GM18505 (cell line): ENCODE measurements at regions not wholly inside any gene's neighbourhood (a gene's known extent, or its start where the extent isn't known, plus 50 kb on each side); places are given as distances from the start of the nearest gene placed in this dataset.

ENCODE experiments used
- ATAC-seq: cut with Tn5 transposase; IDR thresholded peaks from one replicate; pipeline ENCODE4 v1.9.1; 2021; ENCODE audit not compliant: unreplicated experiment
- POLR2A ChIP-seq: IDR thresholded peaks from 4 replicates; pipeline ENCODE4 v1.6.1; 2011; ENCODE audit warnings: borderline replicate concordance; ENCODE audit not compliant: insufficient read depth, insufficient read length; ENCODE audit errors: extremely low read depth

DNA sequence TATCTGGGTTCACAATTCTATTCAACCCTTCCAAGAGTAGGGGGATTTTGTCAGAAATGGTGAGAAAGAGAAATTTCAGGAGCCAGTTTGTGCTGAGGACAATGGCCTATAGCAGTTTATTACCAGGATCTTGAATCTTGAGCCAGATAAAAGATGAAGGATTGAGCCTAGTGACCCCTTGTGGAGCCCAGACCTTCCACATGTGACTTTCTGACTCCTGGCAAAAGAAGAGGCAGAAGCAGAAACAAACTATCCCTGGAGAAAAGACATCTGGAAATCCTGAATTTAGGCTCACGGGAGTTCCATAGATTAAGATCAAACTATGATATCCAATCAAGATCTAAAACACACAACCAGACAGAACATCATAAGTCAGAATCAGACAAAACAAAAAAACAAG lies 60.9 kb upstream of the CHRM2 start:
- ATAC-seq = no peak
- TF ChIP-seq POLR2A = no peak

DNA sequence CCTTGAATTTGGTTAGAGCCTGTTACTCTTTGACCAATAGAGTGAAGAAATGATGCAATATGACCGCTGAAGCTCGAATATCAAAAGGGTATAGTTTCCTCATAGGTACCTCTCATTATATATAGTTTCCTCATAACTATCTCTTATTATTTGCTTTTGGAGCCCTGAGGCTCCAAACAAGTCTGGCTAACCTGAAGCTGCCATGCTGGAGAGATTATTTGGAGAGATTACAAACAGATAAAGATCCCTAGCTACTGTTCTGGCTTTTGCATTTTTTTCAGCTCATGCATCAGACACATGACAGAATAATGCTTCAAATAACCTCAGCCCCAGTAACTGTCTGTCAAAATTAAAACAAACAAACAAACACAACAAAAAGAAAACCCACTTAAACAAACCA lies 65.4 kb upstream of the CHRM2 start:
- no peak for TF ChIP-seq POLR2A
- no peak for ATAC-seq

DNA sequence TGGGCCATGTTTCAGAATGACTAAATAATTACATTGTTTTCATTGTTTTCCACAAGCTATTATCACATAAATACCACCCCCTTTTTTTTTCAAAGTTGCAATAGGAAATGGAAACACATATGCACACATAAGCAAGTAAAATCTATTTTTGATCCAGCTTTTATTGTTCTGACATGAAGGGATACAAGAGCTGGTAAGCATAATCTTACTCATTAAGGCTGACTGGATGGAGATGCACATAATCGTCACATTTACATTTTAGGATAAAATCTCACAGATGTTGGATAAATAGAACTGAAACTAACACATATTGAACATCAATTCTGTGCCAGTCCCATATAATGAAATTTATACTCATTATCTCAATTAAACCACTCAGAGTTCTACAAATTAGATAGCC lies 84.5 kb upstream of the CHRM2 start:
- no peak for ATAC-seq
- TF ChIP-seq POLR2A = no peak

DNA sequence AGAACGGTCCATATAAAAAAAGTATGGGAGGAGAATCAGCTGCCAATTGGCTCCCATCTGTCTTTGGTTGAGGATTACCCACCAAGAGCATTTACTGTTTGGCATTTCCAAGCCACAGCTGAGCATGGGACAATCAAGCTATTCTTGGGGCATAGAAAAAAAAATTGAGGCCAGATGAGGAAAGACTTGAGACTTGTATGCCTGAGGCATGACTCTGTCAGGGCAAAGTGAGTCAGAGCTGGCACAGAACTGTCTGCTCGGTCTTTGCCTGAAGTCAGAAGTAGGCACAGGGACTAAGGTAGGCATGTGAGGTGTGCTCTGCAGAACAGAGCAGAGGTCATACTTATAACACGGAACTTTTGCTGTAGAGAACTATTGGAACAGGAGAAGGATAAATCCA lies 126.5 kb upstream of the CHRM2 start:
- no peak for TF ChIP-seq POLR2A
- no peak for ATAC-seq

DNA sequence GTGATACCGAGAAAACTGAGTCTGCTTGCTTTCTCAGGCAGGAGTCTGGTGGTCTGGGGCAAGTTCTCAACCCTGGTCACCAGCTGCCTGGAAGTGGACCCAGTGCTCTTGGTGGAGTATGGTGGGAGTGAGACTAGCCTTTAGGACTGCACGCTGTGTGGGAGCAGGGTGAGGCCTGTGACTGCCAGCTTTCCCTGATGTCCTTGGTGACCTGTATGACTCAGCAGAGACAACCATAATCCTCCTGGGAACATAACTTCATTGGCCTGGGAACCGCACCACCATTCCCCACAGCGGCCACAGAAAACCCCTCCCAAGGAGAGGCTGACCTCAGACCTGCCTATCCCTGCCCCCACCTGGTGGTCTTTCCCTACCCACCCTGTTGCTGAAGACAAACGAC lies 139.5 kb upstream of the CHRM2 start:
- no peak for TF ChIP-seq POLR2A
- ATAC-seq = no peak

DNA sequence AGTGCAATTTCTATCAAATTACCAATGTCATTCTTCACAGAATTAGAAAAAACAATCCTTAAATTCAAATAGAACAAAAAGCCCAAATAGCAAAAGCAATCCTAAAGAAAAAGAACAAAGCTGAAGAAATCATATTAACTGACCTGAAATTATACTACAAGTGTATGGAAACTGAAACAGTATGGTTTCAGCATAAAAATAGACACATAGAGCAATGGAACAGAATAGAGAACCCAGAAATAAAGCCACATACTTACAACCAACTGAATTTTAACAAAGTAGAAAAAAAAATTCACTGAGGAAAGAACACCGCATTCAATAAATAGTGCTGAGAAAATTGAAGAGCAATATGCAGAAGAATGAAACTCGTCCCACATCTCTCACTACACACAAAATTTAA lies 142.0 kb upstream of the CHRM2 start:
- ATAC-seq = no peak
- no peak for TF ChIP-seq POLR2A

DNA sequence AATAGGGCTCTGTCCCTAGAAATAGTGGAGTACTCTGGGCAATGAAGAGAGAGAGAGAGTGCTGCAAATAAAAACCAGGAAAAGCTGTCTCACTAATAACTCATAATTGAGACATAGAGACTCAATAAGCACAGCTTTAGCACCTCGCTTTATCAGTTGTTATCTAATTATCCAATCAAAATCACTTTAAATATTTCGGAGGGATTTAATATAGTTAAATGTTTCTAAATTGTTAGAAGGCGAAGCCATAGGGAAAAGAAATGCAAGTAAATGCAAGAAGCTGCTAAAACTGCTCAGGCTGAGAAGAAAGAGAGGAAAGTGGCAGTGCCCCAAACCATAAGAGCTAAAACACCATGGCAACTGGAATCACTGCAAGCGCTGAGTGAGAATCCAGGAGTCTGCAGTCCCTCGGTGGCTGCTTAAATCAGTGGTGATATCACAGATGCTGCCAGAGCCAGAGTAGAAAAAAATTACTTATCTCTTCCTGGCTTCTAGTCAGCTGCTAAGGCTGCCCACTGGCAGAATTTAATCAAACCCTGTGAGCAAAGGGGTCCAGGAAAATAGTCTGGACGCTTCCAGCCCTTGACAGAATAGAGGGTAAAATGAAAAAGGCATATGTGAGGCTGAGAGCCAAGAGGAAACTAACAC lies 150.4 kb upstream of the CHRM2 start:
- no peak for TF ChIP-seq POLR2A
- no peak for ATAC-seq

DNA sequence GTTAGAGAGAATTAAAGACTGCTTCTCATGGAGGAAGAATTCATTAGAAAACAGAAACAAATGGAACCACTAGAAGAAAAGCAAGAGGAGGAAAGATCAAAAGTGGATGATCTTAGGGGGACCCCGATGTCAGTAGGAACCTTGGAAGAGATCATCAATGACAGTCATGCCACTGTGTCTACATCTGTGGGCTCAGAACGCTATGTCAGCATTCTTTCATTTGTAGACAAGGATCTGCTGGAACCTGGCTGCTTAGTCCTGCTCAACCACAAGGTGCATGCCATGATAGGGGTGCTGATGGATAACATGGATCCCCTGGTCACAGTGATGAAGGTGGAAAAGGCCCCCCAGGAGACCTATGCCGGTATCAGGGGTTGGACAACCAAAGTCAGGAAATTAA lies 154.4 kb upstream of the CHRM2 start:
- no peak for TF ChIP-seq POLR2A
- no peak for ATAC-seq

DNA sequence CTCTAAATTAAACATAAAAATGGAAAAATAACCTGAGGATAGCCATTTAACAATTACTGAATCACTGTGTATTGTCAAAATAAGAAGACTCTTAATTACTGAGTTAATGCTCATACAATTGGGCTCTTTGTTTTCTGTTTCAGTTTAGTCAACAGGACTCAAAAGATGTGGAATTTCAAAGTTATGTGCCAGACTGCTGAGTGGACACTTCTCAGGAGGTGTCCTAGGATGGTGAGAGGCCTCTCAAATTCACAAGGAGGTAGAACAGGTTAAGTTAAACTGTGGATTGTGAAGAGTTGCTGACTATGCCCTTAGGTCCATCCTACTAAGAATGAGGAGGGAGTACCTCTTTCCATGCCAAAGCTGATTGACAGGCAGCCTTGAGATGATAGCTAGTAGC lies 157.7 kb upstream of the CHRM2 start:
- ATAC-seq = no peak
- TF ChIP-seq POLR2A = no peak

DNA sequence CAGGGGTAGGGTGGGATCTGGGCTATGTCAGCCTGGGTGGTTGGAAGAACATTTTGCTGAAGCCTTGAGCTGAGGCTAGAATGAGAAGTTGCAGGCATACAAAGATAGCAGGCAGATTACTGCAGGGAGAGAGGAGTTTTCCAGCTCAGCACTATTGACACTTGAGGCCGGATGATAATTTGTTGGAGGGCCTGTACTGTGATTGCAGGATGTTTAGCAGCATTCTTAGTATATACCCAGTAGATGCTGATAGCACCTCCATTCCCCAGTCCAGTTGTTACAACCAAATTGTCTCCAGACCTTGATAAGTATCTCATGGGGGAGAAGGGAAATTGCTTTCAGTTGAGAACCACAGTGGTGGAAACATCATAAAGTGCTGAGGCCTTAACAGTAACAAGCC lies 158.6 kb upstream of the CHRM2 start:
- no peak for TF ChIP-seq POLR2A
- no peak for ATAC-seq

DNA sequence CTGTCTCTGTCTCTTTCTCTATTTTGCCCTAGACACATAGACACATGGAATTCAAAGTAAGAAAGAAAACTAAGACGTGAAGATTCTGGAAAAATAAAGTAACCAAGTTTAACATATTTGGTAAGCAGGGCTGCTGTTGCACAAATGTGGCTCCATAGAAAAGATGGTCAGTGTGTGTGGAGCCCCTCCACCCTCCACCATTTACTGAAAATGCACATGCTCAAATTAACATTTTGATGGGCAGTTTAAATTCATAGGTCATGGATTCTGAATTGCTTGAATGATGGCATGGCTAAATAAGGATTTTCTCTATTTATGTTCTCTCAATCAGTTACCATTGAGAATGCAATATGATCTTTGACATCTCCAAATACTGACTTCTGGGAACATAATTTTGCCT lies 165.5 kb upstream of the CHRM2 start:
- no peak for TF ChIP-seq POLR2A
- ATAC-seq = no peak

DNA sequence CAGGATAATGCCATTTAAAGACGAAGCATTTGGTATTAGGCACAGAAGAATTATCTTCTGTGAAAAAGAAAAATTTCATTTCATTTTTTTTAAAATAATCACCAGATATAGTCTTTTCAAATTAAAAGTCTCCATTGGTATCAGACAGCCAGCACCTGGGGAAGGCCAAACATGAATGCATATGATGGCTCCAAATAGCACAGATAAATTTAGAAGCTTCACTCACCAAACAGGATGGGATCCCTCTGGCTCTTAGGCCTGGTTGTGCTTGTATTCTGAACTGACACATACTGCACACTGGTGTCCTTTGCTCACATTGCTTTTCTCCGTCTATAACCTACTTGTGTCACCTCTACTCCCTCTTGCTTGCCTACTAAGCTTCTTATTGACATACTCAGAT lies 169.5 kb upstream of the CHRM2 start:
- ATAC-seq = no peak
- no peak for TF ChIP-seq POLR2A

DNA sequence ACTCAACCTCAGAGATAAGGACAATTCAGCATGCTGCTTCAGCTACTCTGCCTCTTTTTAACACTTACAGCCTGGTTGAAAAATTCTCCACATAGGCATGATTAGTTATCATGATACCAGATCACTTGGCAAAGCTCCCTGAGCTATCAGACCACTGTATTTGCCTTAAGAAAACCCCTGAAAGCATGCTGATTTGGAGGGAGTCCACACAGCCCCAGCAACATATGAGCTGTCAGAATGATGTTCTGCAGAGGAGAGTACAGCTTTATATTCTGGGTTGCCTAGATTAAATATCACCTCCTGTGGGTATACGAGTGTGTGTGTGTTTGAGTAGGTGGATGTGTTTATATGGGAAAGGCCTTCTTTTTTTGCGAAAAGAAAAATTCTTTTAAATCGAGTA lies 170.2 kb upstream of the CHRM2 start:
- TF ChIP-seq POLR2A = no peak
- no peak for ATAC-seq

DNA sequence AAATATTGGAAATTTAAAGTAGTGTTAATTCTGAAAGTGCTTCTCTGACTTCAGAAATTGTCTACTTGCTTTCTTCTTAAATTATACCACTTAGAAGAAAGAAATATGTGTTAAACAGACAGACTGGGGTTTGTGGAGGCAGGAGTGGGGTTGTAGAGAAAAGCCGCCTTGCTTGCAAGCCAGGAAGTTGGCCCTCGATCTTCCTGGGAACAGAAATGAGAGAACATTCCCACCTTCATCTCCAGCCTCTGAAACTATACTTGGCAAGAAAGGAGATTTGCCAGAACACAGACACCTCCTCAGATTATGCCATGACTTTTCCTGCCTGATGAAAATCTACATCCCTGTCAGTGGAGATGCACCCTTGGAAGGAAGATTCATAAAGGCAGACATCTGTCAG lies 171.2 kb upstream of the CHRM2 start:
- ATAC-seq = no peak
- TF ChIP-seq POLR2A = no peak
